ENCODE measurements at regions not wholly inside any gene's neighbourhood (a gene's known extent, or its start where the extent isn't known, plus 50 kb on each side); places are given as distances from the start of the nearest gene placed in this dataset.

- H2BK12ac ChIP-seq (ENCODE audit: insufficient read length, low read depth, low read length) = no peak overlapping the region
- H3K4me1 Mint-ChIP-seq = no peaks in the 10 kb centered on the region
- H3K23me2 ChIP-seq (ENCODE audit: insufficient read length, low read depth, low read length, poor library complexity, severe bottlenecking) = no peaks in the 10 kb centered on the region
- H3K79me2 ChIP-seq (ENCODE audit: insufficient read depth, low read length) = no peaks in the 10 kb centered on the region
- H4K8ac ChIP-seq (replicated peaks; ENCODE audit: insufficient read length, low read depth, low read length) = no peak overlapping the region
- H3K14ac ChIP-seq (ENCODE audit: insufficient read depth, low read length) = no peak overlapping the region
- no peaks in the 10 kb centered on the region for H4K20me1 ChIP-seq (ENCODE audit: control insufficient read depth, insufficient read depth, insufficient read length)
- H3K27ac Mint-ChIP-seq = no peak overlapping the region
- DNase-seq = no peak
- no peak overlapping the region for H2BK20ac ChIP-seq (ENCODE audit: low read depth, low read length, poor library complexity, severe bottlenecking)
- H3K9me3 Mint-ChIP-seq = peaks cover 5 to 33% of the 10 kb centered on the region in 2 experiments; a peak in 2 of 5 replicates
- H3K23ac ChIP-seq (ENCODE audit: insufficient read length, low read depth, low read length) = no peak overlapping the region
- no peak overlapping the region for H2BK15ac ChIP-seq (ENCODE audit: low read depth, low read length)
- no peak overlapping the region for H3K4ac ChIP-seq (ENCODE audit: low read depth, low read length)
- peaks cover 6% of the 10 kb centered on the region for H3K27me3 Mint-ChIP-seq (ENCODE audit: low read depth)
- H3T11ph ChIP-seq (ENCODE audit: low read length) = no peak overlapping the region
- no peak overlapping the region for H3K9ac ChIP-seq (ENCODE audit: extremely low read depth, insufficient read length, low read length)
- no peaks in the 10 kb centered on the region for H3K79me1 ChIP-seq (ENCODE audit: insufficient read depth, low read depth, low read length, poor library complexity, severe bottlenecking)
- no peaks in the 10 kb centered on the region for H3K4me1 ChIP-seq (ENCODE audit: insufficient read depth, low read length)
- no peaks in the 10 kb centered on the region for H3K27me3 ChIP-seq (ENCODE audit: insufficient read depth, low read length)
- no peak overlapping the region for H4K91ac ChIP-seq (ENCODE audit: insufficient read length, low read depth, low read length)
- no peak overlapping the region for H2AK5ac ChIP-seq (ENCODE audit: insufficient read length, low read length)
- H2AFZ ChIP-seq (ENCODE audit: low read length) = no peak overlapping the region
- no peak overlapping the region for H2BK120ac ChIP-seq (ENCODE audit: low read depth, low read length, poor library complexity, severe bottlenecking)
- no peak overlapping the region for H3K4me2 ChIP-seq (ENCODE audit: insufficient read depth, insufficient read length, low read length)
- no peaks in the 10 kb centered on the region for H3K36me3 Mint-ChIP-seq (ENCODE audit: insufficient read depth in 1 of 3, low read depth in 3 of 3)
- no peak overlapping the region for H4K5ac ChIP-seq (ENCODE audit: insufficient read length, low read depth, low read length)
- TF ChIP-seq CTCF (conservative IDR thresholded peaks at IDR 0.05) = no peak
- no peak overlapping the region for H2BK5ac ChIP-seq (ENCODE audit: insufficient read length, low read length)
- no peak overlapping the region for H3K56ac ChIP-seq (ENCODE audit: insufficient read length, low read depth, low read length)
- H3K18ac ChIP-seq (ENCODE audit: insufficient read length, low read depth, low read length) = no peak overlapping the region
- no peaks in the 10 kb centered on the region for H3K9me3 ChIP-seq (ENCODE audit: control insufficient read depth, low read depth, low read length)
- H3K4me3 Mint-ChIP-seq = no peak overlapping the region
- H3K27ac ChIP-seq (ENCODE audit: insufficient read length, low read depth, low read length) = no peak overlapping the region
These were observed 126.4 kb upstream of the DUSP22 start for GRCh38 chr6:165906-166305.
